Hypothalamus (tissue), 51 donors: ENCODE measurements at regions not wholly inside any gene's neighbourhood (a gene's known extent, or its start where the extent isn't known, plus 50 kb on each side); places are given as distances from the start of the nearest gene placed in this dataset.

Experiments
- DNase-seq, 51 donors: peaks; one replicate each; lab custom pipeline; 2025; lab: John Stamatoyannopoulos, UW

DNA sequence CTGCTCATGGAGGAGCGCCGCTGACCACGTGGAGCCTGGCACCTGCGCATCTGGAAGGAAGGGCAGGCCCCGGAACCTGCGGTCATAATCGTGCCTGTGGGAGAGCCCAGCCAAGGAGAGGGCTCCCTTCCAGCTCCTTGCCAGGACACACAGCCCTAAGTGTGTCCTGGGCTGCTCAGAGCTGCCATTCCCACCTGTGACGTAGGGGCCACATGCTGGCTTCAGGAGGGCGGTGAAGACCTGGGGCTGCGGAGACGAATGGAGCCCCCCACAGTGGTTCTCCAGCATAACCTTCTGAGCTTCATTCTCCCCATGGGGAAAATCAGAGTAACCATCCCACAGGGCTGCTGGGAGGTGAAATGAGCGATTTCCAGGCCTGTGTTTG is 127.6 kb upstream of the CHST15 start:
- no peak for DNase-seq

GRCh38 chr10:124220547-124220946 is 127.1 kb upstream of the CHST15 start:
- no peak for DNase-seq

GRCh38 chr10:124219655-124220054 is 126.3 kb upstream of the CHST15 start:
- no peak for DNase-seq

GRCh38 chr10:124219062-124219461 is 125.7 kb upstream of the CHST15 start:
- no peak for DNase-seq

- DNase-seq: no peak
Measured at GRCh38 chr10:124217906-124218804, 124.8 kb upstream of the CHST15 start.

GRCh38 chr10:124217031-124217430 is 123.6 kb upstream of the CHST15 start:
- no peak for DNase-seq

GRCh38 chr10:124214610-124215375 is 121.4 kb upstream of the CHST15 start:
- no peak for DNase-seq

GRCh38 chr10:124213899-124214510 is 120.6 kb upstream of the CHST15 start:
- no peak for DNase-seq

DNA sequence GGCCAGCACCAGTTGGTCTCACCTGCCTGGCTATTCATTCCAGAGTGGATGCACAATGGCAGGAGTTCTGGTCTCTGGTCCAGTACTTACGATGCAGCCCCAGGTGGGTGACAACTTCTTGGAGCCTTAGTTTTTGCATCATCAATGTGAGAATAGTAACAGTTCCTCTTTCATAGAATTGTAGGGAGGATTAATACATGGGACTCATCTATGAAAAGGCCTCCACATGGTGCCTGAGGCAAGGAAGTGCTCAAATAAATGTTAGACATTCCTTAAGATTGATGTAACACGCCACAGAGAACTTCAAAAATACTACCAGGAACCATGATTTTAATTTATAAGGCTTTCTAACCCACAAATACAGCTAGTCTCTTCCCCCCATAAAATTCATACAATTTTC is 120.1 kb upstream of the CHST15 start:
- no peak for DNase-seq

GRCh38 chr10:124212702-124213101 is 119.3 kb upstream of the CHST15 start:
- no peak for DNase-seq

DNA sequence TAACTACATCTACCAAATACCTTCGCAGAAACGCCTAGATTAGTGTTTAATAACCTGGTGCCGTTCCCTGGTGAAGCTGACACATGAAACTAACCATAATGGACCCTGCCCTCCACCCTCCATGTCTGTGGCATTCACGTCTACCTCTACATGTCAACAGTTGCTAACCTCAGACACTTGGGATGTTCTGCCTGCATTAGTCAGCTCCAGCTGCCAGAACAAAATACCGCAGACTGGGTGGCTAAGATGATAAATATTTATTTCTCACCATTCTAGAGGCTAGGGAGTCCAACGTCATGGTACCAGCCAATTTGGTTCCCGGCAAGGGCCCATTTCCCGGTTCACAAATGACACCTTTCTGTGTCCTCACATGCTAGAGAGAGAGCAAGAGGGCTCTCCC is 118.5 kb upstream of the CHST15 start:
- no peak for DNase-seq

- DNase-seq: no peak
Measured at GRCh38 chr10:124210263-124210662, 116.9 kb upstream of the CHST15 start.

DNA sequence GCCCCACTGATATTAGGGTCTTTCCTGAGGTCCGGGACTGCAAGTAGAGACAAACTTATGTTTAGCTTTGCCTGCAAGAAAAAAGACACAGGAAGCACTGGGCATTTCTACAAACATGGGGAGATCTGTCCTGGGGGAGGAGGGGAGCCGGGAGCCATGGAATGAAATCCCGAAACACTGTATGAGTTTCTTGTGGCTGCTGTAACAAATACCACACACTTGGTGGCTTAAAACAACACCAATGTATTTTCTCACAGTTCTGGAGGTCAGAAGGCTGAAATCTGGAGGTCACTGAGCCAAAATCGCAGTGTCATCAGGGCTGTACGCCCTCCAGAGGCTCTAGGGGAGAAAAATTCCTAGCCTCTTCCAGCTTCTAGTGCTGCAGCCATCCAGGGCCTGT is 114.0 kb upstream of the CHST15 start:
- no peak for DNase-seq

- no peak for DNase-seq
Measured at GRCh38 chr10:124206616-124207015, 113.2 kb upstream of the CHST15 start.

DNA sequence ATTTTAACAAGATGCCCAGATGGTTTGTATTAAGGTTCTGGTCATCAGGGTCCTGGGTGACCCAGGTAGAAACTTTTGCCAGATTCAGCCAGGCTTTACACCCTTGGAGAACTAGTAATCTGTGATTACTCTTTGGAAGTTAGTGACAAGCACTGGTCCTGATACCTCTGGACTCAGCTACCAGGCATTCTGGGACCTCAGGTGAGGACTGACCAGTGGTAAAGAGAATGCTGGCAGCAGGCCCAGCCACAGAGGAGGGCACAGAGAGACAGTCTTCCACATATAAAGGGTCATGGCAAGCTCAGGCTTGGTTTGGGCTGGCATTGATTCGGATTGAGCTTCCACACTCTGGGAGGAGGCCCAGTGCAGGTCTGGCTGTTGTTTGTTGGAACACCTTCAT is 112.0 kb upstream of the CHST15 start:
- no peak for DNase-seq

GRCh38 chr10:124204726-124205125 is 111.3 kb upstream of the CHST15 start:
- DNase-seq: no peak

GRCh38 chr10:124200011-124200410 is 106.6 kb upstream of the CHST15 start:
- DNase-seq: no peak

GRCh38 chr10:124198871-124199270 is 105.5 kb upstream of the CHST15 start:
- no peak for DNase-seq

GRCh38 chr10:124198125-124198501 is 104.7 kb upstream of the CHST15 start:
- DNase-seq: no peak

DNA sequence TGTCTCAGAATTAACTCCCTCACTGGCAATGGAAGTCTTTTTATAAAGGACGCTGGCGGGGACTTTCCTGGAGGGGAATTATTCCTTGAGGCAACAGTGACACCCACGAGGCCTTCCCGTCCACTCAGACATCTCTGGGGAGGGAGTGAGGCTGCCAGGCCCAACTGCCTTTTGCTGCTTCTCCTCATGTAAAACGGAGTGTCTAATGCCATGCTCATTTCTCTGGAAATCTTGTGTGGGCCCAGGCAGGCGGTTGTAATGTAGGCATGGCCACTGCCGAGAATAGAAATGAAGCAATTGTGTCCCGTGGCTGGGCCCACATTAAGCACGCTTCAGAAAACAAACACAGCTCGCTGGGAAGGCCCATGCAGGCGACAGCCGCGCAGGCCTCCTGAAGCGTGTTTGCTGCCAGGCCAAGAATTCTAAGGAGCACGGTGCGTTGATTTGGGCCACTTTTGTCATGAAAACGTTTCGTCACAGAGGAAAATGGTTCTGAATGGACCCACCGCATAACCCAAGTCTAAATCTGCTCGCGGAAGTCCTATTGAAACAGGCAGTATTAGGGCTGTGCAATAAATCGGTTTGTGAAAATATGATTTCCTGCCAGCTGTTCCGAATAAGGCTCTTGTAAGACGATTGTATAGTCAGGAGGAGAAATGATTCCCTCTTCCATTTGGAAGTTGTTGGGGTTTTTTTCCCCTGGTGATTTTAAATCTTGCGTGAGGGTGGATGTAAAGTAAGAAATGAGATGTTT is 104.2 kb upstream of the CHST15 start:
- peak in 31 of 51 donors; percentile 12 to 63 (median 35) for DNase-seq

- no peak for DNase-seq
Measured at GRCh38 chr10:124196659-124197058, 103.3 kb upstream of the CHST15 start.
